Hepatocyte (in vitro differentiated cells): ENCODE measurements at regions not wholly inside any gene's neighbourhood (a gene's known extent, or its start where the extent isn't known, plus 50 kb on each side); places are given as distances from the start of the nearest gene placed in this dataset.

Source experiments
- DNase-seq: peaks from one replicate; pipeline ENCODE4 v3.0.0-alpha.2; 2016; ENCODE audit warnings: low spot score
- H2AFZ ChIP-seq: fragments of 200-600 bp; sonication (generic); 2 replicates; pipeline ENCODE4 v1.6.0; 2016; ENCODE audit warnings: antibody characterized with exemption, mild to moderate bottlenecking
- H3K27ac ChIP-seq: fragments of 200-600 bp; sonication (generic); 2 replicates; pipeline ENCODE4 v1.5.1; 2016; ENCODE audit warnings: mild to moderate bottlenecking
- H3K27me3 ChIP-seq: fragments of 200-600 bp; sonication (generic); 2 replicates; pipeline ENCODE4 v1.6.1; 2016
- H3K36me3 ChIP-seq: fragments of 200-600 bp; sonication (generic); replicated peaks from 2 replicates; pipeline ENCODE4 v1.5.1; 2016; ENCODE audit warnings: low read depth; ENCODE audit not compliant: insufficient read depth
- H3K4me1 ChIP-seq: fragments of 200-600 bp; sonication (generic); 2 replicates; pipeline ENCODE4 v1.5.1; 2016; ENCODE audit warnings: mild to moderate bottlenecking, moderate library complexity; ENCODE audit not compliant: insufficient read depth
- H3K4me2 ChIP-seq: fragments of 200-600 bp; sonication (generic); 2 replicates; pipeline ENCODE4 v1.6.0; 2016
- H3K4me3 ChIP-seq: fragments of 200-600 bp; sonication (generic); 2 replicates; pipeline ENCODE4 v1.5.1; 2016; ENCODE audit warnings: mild to moderate bottlenecking
- H3K79me2 ChIP-seq: fragments of 200-600 bp; sonication (generic); 2 replicates; pipeline ENCODE4 v1.6.0; 2017; ENCODE audit warnings: mild to moderate bottlenecking
- H3K9me2 ChIP-seq: fragments of 200-600 bp; sonication (generic); replicated peaks from 2 replicates; pipeline ENCODE4 v1.6.0; 2017; ENCODE audit warnings: mild to moderate bottlenecking; ENCODE audit not compliant: insufficient read depth
- H3K9me3 ChIP-seq: fragments of 200-600 bp; sonication (generic); 2 replicates; pipeline ENCODE4 v1.5.1; 2016; ENCODE audit warnings: low read depth, mild to moderate bottlenecking
- H4K20me1 ChIP-seq: fragments of 200-600 bp; sonication (generic); 2 replicates; pipeline ENCODE4 v1.6.0; 2016; ENCODE audit warnings: mild to moderate bottlenecking; ENCODE audit not compliant: insufficient read depth, poor library complexity, severe bottlenecking
- EZH2 ChIP-seq: fragments of 200-600 bp; sonication (generic); IDR thresholded peaks from 2 replicates; pipeline ENCODE4 v1.6.1; 2016; ENCODE audit warnings: antibody characterized with exemption, mild to moderate bottlenecking, borderline replicate concordance
- EZH2phosphoT487 ChIP-seq: fragments of 200-600 bp; sonication (generic); IDR thresholded peaks from one replicate; pipeline ENCODE4 v1.6.1; 2018; ENCODE audit warnings: antibody characterized with exemption, mild to moderate bottlenecking, low read depth, moderate library complexity; ENCODE audit not compliant: unreplicated experiment, severe bottlenecking
- WGBS: methylation state at CpG from one replicate; pipeline ENCODE4 v1.1.6; 2016; ENCODE audit warnings: low lambda C conversion rate; ENCODE audit errors: missing lambda C conversion rate; 5-methylcytosine and 5-hydroxymethylcytosine counted together
- TF ChIP-seq, protein P1 (sequence below): fragments of 200-600 bp; sonication (generic); IDR thresholded peaks from 2 replicates; pipeline ENCODE4 v1.5.1; 2016; ENCODE audit warnings: antibody characterized with exemption, mild to moderate bottlenecking; ENCODE audit not compliant: poor library complexity

DNA sequence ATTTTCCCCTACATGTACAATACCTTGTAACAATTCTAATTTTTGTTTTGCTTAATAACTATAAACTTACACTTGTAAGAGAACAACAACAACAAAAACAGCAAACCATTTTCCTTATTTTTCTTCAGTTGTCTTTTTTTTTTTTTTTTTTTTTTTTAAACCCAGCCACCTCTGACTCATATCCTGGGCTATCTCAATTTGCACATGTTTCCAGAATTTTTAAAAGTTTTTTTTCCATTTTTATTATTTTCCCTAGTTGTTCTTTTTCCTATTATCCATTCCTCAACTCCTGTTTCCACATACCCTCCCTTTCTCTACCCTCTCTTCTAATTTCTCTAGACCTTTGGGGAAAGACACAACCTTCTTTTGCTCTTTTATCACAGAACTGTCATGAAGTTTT, 112.5 kb downstream of the EFEMP1 start:
- Histone ChIP-seq H3K9me3 (no peaks in the 10 kb centered on the region), H3K27ac (no peak overlapping the region), H3K27me3 (no peaks in the 10 kb centered on the region), H2AFZ (no peak overlapping the region), H3K4me2 (no peak overlapping the region), H3K36me3 (no peaks in the 10 kb centered on the region), H3K9me2 (no peaks in the 10 kb centered on the region), H3K4me3 (no peak overlapping the region), H3K4me1 (no peaks in the 10 kb centered on the region), H3K79me2 (no peaks in the 10 kb centered on the region), H4K20me1 (no peaks in the 10 kb centered on the region)
- DNase-seq = no peak
- TF ChIP-seq, protein P1, sequence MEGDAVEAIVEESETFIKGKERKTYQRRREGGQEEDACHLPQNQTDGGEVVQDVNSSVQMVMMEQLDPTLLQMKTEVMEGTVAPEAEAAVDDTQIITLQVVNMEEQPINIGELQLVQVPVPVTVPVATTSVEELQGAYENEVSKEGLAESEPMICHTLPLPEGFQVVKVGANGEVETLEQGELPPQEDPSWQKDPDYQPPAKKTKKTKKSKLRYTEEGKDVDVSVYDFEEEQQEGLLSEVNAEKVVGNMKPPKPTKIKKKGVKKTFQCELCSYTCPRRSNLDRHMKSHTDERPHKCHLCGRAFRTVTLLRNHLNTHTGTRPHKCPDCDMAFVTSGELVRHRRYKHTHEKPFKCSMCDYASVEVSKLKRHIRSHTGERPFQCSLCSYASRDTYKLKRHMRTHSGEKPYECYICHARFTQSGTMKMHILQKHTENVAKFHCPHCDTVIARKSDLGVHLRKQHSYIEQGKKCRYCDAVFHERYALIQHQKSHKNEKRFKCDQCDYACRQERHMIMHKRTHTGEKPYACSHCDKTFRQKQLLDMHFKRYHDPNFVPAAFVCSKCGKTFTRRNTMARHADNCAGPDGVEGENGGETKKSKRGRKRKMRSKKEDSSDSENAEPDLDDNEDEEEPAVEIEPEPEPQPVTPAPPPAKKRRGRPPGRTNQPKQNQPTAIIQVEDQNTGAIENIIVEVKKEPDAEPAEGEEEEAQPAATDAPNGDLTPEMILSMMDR = no peak
- TF ChIP-seq EZH2 (no peak), EZH2phosphoT487 (no peak)

- H3K9me3 ChIP-seq = no peaks in the 10 kb centered on the region
- TF ChIP-seq EZH2phosphoT487 (no peak), EZH2 (no peak)
- TF ChIP-seq, protein P1 = no peak
- no peak overlapping the region for H2AFZ ChIP-seq
- no peaks in the 10 kb centered on the region for H3K4me1 ChIP-seq
- no peak overlapping the region for H3K4me2 ChIP-seq
- H3K27ac ChIP-seq = no peak overlapping the region
- H3K9me2 ChIP-seq = no peaks in the 10 kb centered on the region
- H4K20me1 ChIP-seq = no peaks in the 10 kb centered on the region
- no peaks in the 10 kb centered on the region for H3K79me2 ChIP-seq
- 89% methylated on average over 3 of the region's 3 CpGs for WGBS
- no peaks in the 10 kb centered on the region for H3K27me3 ChIP-seq
- no peaks in the 10 kb centered on the region for H3K36me3 ChIP-seq
- DNase-seq = no peak
- H3K4me3 ChIP-seq = no peak overlapping the region
Observed at GRCh38 chr2:55810622-55811020, 113.0 kb downstream of the EFEMP1 start.

DNA sequence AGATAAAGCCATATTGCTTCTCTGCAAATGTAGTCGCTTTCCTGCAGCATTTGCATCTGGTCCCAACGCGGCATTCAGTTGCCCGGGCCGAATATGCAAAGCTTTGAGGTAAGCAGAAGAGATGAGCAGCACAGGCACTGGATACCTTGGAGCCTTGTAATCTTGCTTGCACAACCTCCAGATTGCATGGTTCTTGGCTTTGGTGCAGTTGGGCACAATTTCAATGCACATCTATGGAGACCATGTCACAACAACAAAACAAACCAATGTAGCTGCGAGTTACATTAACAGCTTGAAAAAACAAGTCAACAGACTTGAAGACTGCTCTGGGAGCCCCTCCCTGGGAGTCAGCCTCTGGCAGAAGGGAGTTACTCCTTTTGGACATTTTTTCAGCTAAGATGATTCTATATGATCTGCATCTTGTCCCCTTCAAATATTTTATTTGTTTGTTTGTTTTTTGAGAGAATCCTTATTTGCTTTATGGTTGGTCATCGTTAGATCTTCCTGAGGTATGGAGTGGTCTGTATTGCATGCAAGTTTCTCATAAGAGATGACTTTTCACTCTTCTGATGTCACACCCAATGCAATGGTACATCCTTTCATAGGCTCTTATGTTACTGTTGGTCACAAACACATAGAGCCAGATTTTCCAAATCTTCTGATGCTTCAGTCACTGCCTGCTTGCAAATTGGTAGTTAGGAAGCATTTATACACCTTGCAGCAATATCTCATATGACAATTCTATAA, 113.5 kb downstream of the EFEMP1 start:
- H3K36me3 ChIP-seq = no peaks in the 10 kb centered on the region
- H4K20me1 ChIP-seq = no peaks in the 10 kb centered on the region
- H3K4me3 ChIP-seq = no peak overlapping the region
- no peak overlapping the region for H2AFZ ChIP-seq
- H3K4me1 ChIP-seq = no peaks in the 10 kb centered on the region
- no peak overlapping the region for H3K4me2 ChIP-seq
- H3K9me3 ChIP-seq = no peaks in the 10 kb centered on the region
- H3K79me2 ChIP-seq = no peaks in the 10 kb centered on the region
- WGBS = 75% methylated on average over 7 of the region's 7 CpGs
- H3K27me3 ChIP-seq = no peaks in the 10 kb centered on the region
- no peak overlapping the region for H3K27ac ChIP-seq
- no peak for TF ChIP-seq EZH2
- TF ChIP-seq EZH2phosphoT487 = no peak
- TF ChIP-seq, protein P1 = no peak
- no peak for DNase-seq
- no peaks in the 10 kb centered on the region for H3K9me2 ChIP-seq

DNA sequence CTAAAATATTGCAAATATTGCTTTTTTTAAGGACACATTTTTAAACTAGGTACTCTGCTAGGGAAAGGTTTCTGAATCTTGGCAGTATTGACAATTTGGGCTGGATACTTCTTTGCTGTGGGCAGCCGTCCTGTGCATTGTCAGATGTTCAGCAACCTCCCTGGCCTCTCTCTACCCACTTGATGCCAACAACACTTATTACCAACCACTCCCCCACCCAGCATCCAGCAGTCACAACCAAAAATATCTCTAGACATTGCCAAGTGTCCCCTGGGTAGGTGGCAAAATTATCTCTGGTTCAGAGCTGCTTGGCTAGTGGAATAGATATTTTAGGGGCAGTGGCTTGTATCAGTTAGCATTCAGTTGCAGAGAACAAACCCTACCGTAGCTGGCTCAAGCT, 114.3 kb upstream of the PNPT1 start:
- Histone ChIP-seq H3K9me2 (no peaks in the 10 kb centered on the region), H3K4me2 (no peak overlapping the region), H4K20me1 (no peaks in the 10 kb centered on the region), H3K79me2 (no peaks in the 10 kb centered on the region), H3K27ac (no peak overlapping the region), H3K36me3 (no peaks in the 10 kb centered on the region), H2AFZ (no peak overlapping the region), H3K4me1 (no peaks in the 10 kb centered on the region), H3K9me3 (no peaks in the 10 kb centered on the region), H3K4me3 (no peak overlapping the region), H3K27me3 (no peaks in the 10 kb centered on the region)
- no peak for DNase-seq
- TF ChIP-seq, protein P1 = no peak
- TF ChIP-seq EZH2 = no peak
- TF ChIP-seq EZH2phosphoT487 = no peak
- WGBS = 81% methylated on average over 2 of the region's 2 CpGs
